ENCODE measurements at regions not wholly inside any gene's neighbourhood (a gene's known extent, or its start where the extent isn't known, plus 50 kb on each side); places are given as distances from the start of the nearest gene placed in this dataset.

GRCh38 chr10:131537281-131537680 lies 225.8 kb upstream of the TCERG1L start:
- no peak overlapping the region for H3K9ac ChIP-seq (ENCODE audit: low read length)
- peaks cover 3% of the 10 kb centered on the region for H3K27me3 ChIP-seq (replicated peaks; ENCODE audit: control insufficient read depth, insufficient read depth, low read length)
- no peaks in the 10 kb centered on the region for H3K4me1 ChIP-seq (ENCODE audit: control insufficient read depth, insufficient read depth, low read length)
- H3K4me3 ChIP-seq (ENCODE audit: low read length): no peak overlapping the region
- H3K36me3 ChIP-seq (ENCODE audit: control insufficient read depth, insufficient read depth, low read length, severe bottlenecking): no peaks in the 10 kb centered on the region
- H3K9me3 ChIP-seq (ENCODE audit: control insufficient read depth, low read length): no peaks in the 10 kb centered on the region
- no peak for DNase-seq (ENCODE audit: low read depth)

DNA sequence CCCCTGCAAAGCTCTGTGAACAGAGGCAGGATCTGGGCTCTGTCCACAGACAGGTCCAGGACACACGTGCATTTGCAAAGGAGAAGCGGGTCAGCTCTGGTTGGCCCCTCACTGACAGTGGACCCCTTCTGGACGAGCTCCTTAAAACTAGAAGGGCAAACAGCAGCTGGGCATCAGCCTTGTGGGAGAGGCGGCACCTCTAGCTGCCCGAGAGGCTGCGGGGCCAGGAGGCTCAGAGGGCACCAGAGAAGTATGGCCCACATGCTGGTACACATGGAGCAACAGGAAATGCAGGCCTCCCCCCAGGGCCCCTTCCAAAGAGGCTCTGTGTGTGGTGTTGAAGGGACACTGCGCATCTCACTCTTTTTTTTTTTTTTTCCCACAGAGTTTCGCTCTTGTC lies 233.0 kb upstream of the TCERG1L start:
- H3K9ac ChIP-seq (ENCODE audit: low read length): no peak overlapping the region
- no peaks in the 10 kb centered on the region for H3K4me1 ChIP-seq (ENCODE audit: control insufficient read depth, insufficient read depth, low read length)
- no peak overlapping the region for H3K4me3 ChIP-seq (ENCODE audit: low read length)
- DNase-seq (ENCODE audit: low read depth): no peak
- no peaks in the 10 kb centered on the region for H3K36me3 ChIP-seq (ENCODE audit: control insufficient read depth, insufficient read depth, low read length, severe bottlenecking)
- peaks cover 19% of the 10 kb centered on the region for H3K27me3 ChIP-seq (replicated peaks; ENCODE audit: control insufficient read depth, insufficient read depth, low read length)
- H3K9me3 ChIP-seq (ENCODE audit: control insufficient read depth, low read length): no peaks in the 10 kb centered on the region

DNA sequence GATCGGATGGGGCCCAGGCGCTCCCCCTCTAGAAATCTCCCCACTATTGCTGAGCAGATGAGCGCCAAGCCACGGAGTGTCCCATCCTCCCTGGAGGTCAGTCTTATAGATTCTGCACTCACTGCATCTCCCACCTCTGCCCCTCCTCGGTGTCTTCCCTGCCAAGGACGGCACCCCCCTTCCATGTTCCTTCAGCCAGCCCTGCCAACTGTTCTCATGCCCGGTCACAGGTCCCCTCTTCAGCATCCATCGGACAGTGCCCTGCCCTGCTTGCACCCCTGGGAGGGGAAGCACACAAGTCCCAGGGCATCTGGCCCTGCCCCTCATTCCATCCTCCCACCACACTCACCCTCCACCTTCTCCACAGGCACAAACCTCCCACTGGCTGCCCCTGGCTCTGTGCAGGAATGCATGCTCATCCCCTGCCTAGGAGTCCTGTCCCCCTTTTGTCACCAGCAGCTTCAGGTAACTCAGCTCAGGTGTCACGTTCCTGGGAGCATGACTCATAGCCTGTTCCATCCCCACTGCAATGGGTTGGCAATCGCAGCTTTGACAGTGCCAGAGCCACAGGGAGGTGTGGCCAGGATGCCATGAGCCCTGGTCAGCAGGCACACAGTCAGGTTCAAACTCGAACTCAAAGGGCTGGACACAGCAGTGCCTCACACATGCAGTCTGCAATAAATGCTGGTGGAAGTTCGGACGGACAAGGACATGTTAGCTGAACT lies 234.7 kb upstream of the TCERG1L start:
- Histone ChIP-seq H3K36me3 (ENCODE audit: control insufficient read depth, insufficient read depth, low read length, severe bottlenecking) (no peaks in the 10 kb centered on the region), H3K9ac (ENCODE audit: low read length) (no peak overlapping the region), H3K9me3 (ENCODE audit: control insufficient read depth, low read length) (no peaks in the 10 kb centered on the region), H3K4me1 (ENCODE audit: control insufficient read depth, insufficient read depth, low read length) (no peaks in the 10 kb centered on the region), H3K4me3 (ENCODE audit: low read length) (no peak overlapping the region), H3K27me3 (replicated peaks; ENCODE audit: control insufficient read depth, insufficient read depth, low read length) (peaks cover 19% of the 10 kb centered on the region)
- DNase-seq (ENCODE audit: low read depth): no peak

DNA sequence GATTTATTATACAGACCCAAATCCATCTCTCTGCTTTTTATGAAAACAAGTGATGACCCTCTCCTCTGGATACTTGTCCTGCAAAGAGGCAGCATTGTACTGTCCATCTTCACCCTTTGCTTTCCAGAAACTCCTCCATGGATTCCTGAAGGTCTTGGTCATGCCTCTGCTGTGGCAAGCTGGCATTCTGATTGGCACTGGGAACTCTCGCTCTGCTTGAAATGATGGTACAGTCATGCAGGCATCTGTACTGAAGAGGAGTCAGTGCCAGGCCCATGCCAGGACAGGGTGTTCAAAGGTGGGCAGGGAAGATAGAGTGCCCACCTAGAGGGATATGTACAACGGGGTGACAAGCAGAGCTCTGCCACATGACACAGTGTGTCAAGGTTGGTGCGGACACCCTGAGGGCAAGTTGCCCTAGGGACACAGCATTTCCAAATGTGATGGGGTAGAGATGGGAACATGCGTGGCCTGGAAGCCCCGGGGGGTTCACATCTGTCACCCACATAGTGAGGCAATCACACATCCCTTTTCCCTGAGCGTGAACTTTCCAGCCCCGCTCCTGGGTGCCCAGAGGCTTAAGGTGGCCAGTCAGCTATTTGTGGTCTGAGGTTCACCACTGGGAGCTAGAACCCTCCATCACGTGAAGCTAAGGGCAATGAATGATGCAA lies 235.7 kb upstream of the TCERG1L start:
- no peak for DNase-seq (ENCODE audit: low read depth)
- Histone ChIP-seq H3K9me3 (ENCODE audit: control insufficient read depth, low read length) (no peaks in the 10 kb centered on the region), H3K27me3 (replicated peaks; ENCODE audit: control insufficient read depth, insufficient read depth, low read length) (peaks cover 16% of the 10 kb centered on the region), H3K36me3 (ENCODE audit: control insufficient read depth, insufficient read depth, low read length, severe bottlenecking) (no peaks in the 10 kb centered on the region), H3K9ac (ENCODE audit: low read length) (no peak overlapping the region), H3K4me3 (ENCODE audit: low read length) (no peak overlapping the region), H3K4me1 (ENCODE audit: control insufficient read depth, insufficient read depth, low read length) (no peaks in the 10 kb centered on the region)

GRCh38 chr10:131548176-131548575 lies 236.7 kb upstream of the TCERG1L start:
- no peak for DNase-seq (ENCODE audit: low read depth)
- Histone ChIP-seq H3K9me3 (ENCODE audit: control insufficient read depth, low read length) (no peaks in the 10 kb centered on the region), H3K9ac (ENCODE audit: low read length) (no peak overlapping the region), H3K4me3 (ENCODE audit: low read length) (no peak overlapping the region), H3K36me3 (ENCODE audit: control insufficient read depth, insufficient read depth, low read length, severe bottlenecking) (no peaks in the 10 kb centered on the region), H3K4me1 (ENCODE audit: control insufficient read depth, insufficient read depth, low read length) (no peaks in the 10 kb centered on the region), H3K27me3 (replicated peaks; ENCODE audit: control insufficient read depth, insufficient read depth, low read length) (peaks cover 16% of the 10 kb centered on the region)

DNA sequence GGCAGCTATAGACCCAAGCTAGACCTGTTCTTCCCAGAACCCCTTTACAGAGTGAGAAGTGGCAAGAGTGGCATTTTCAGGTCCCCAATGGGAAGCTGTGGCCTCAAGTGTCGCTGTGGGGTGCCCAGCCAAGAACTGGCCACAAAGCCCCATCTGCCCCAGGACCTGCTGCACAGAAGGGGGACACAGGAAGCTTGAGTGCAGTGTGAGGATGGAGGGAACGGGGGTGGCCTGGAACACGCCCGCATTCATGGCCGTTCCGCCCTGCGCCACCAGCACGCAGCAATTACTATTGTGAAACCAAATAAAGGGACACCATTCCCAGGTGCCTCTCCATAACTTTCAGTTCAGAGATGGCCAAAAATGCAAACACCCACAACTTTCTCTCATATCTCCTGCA lies 237.6 kb upstream of the TCERG1L start:
- H3K9me3 ChIP-seq (ENCODE audit: control insufficient read depth, low read length): no peaks in the 10 kb centered on the region
- H3K36me3 ChIP-seq (ENCODE audit: control insufficient read depth, insufficient read depth, low read length, severe bottlenecking): no peaks in the 10 kb centered on the region
- no peaks in the 10 kb centered on the region for H3K4me1 ChIP-seq (ENCODE audit: control insufficient read depth, insufficient read depth, low read length)

DNA sequence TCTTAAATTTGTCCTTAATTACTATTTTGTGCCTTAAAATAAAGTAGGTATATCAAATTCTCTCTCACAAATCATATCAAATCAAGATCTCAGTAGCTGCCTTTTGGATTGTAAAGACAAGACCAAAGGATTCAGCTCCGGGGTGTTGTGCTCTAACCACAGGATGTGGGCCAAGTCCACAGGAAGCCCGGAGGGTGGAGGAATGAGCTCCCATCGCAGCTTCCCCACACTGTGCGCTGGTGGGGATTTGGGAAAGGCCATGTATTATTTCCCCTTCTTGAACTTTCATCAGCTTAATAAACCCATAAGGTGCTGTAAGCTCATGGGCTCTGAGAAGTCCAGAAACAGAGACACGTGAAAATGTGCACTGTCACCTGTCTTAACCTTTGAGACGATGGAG lies 241.6 kb upstream of the TCERG1L start:
- H3K27me3 ChIP-seq (replicated peaks; ENCODE audit: control insufficient read depth, insufficient read depth, low read length): no peaks in the 10 kb centered on the region
- no peak for DNase-seq (ENCODE audit: low read depth)
- no peaks in the 10 kb centered on the region for H3K9me3 ChIP-seq (ENCODE audit: control insufficient read depth, low read length)
- no peaks in the 10 kb centered on the region for H3K4me1 ChIP-seq (ENCODE audit: control insufficient read depth, insufficient read depth, low read length)
- no peak overlapping the region for H3K9ac ChIP-seq (ENCODE audit: low read length)
- H3K4me3 ChIP-seq (ENCODE audit: low read length): no peak overlapping the region
- no peaks in the 10 kb centered on the region for H3K36me3 ChIP-seq (ENCODE audit: control insufficient read depth, insufficient read depth, low read length, severe bottlenecking)

More for the DNA sequence above, 237.6 kb upstream of the TCERG1L start:
- Histone ChIP-seq H3K27me3 (replicated peaks; ENCODE audit: control insufficient read depth, insufficient read depth, low read length) (peaks cover 10% of the 10 kb centered on the region), H3K9ac (ENCODE audit: low read length) (no peak overlapping the region), H3K4me3 (ENCODE audit: low read length) (no peak overlapping the region)
- no peak for DNase-seq (ENCODE audit: low read depth)

GRCh38 chr10:131553581-131553980 lies 242.1 kb upstream of the TCERG1L start:
- H3K36me3 ChIP-seq (ENCODE audit: control insufficient read depth, insufficient read depth, low read length, severe bottlenecking): no peaks in the 10 kb centered on the region
- no peaks in the 10 kb centered on the region for H3K27me3 ChIP-seq (replicated peaks; ENCODE audit: control insufficient read depth, insufficient read depth, low read length)
- no peaks in the 10 kb centered on the region for H3K9me3 ChIP-seq (ENCODE audit: control insufficient read depth, low read length)
- H3K4me1 ChIP-seq (ENCODE audit: control insufficient read depth, insufficient read depth, low read length): no peaks in the 10 kb centered on the region
- H3K9ac ChIP-seq (ENCODE audit: low read length): no peak overlapping the region
- no peak overlapping the region for H3K4me3 ChIP-seq (ENCODE audit: low read length)
- DNase-seq (ENCODE audit: low read depth): no peak

DNA sequence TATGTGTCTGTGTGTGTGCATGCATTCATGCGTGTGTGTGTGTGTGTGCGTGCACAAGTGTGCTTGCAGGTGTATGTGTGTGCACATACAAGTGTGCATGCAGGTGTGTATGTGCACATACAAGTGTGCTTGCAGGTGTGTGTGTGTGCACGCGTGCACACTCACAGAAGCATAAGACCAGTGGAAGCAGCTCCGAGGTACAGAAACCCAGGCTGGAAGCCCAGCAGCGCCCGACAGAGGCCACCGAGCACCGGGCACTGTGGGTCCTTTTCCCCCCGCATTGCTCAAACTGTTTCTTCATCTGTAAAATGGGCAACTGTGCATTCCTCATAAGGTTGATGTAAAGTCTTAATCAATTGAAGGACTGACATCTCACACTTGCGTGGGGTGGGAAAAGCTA lies 243.3 kb upstream of the TCERG1L start:
- Histone ChIP-seq H3K9me3 (ENCODE audit: control insufficient read depth, low read length) (no peaks in the 10 kb centered on the region), H3K4me3 (ENCODE audit: low read length) (no peak overlapping the region), H3K27me3 (replicated peaks; ENCODE audit: control insufficient read depth, insufficient read depth, low read length) (no peaks in the 10 kb centered on the region), H3K36me3 (ENCODE audit: control insufficient read depth, insufficient read depth, low read length, severe bottlenecking) (no peaks in the 10 kb centered on the region), H3K4me1 (ENCODE audit: control insufficient read depth, insufficient read depth, low read length) (no peaks in the 10 kb centered on the region), H3K9ac (ENCODE audit: low read length) (no peak overlapping the region)
- DNase-seq (ENCODE audit: low read depth): no peak

- H3K9me3 ChIP-seq (ENCODE audit: control insufficient read depth, low read length): no peaks in the 10 kb centered on the region
- no peak overlapping the region for H3K4me3 ChIP-seq (ENCODE audit: low read length)
- no peak overlapping the region for H3K9ac ChIP-seq (ENCODE audit: low read length)
- H3K4me1 ChIP-seq (ENCODE audit: control insufficient read depth, insufficient read depth, low read length): no peaks in the 10 kb centered on the region
- H3K27me3 ChIP-seq (replicated peaks; ENCODE audit: control insufficient read depth, insufficient read depth, low read length): no peaks in the 10 kb centered on the region
- no peak for DNase-seq (ENCODE audit: low read depth)
- H3K36me3 ChIP-seq (ENCODE audit: control insufficient read depth, insufficient read depth, low read length, severe bottlenecking): no peaks in the 10 kb centered on the region
Observed at GRCh38 chr10:131555406-131555805, 243.9 kb upstream of the TCERG1L start.

- DNase-seq (ENCODE audit: low read depth): no peak
Observed at GRCh38 chr10:131556061-131556896, 244.8 kb upstream of the TCERG1L start.

More at GRCh38 chr10:131556061-131556896, 244.8 kb upstream of the TCERG1L start:
- no peaks in the 10 kb centered on the region for H3K36me3 ChIP-seq (ENCODE audit: control insufficient read depth, insufficient read depth, low read length, severe bottlenecking)
- no peaks in the 10 kb centered on the region for H3K4me1 ChIP-seq (ENCODE audit: control insufficient read depth, insufficient read depth, low read length)
- H3K4me3 ChIP-seq (ENCODE audit: low read length): no peak overlapping the region
- H3K9me3 ChIP-seq (ENCODE audit: control insufficient read depth, low read length): no peaks in the 10 kb centered on the region
- peaks cover 1% of the 10 kb centered on the region for H3K27me3 ChIP-seq (replicated peaks; ENCODE audit: control insufficient read depth, insufficient read depth, low read length)
- H3K9ac ChIP-seq (ENCODE audit: low read length): no peak overlapping the region

Data from adipocyte (in vitro differentiated cells).